HG02610 (cell line): ENCODE measurements at regions not wholly inside any gene's neighbourhood (a gene's known extent, or its start where the extent isn't known, plus 50 kb on each side); places are given as distances from the start of the nearest gene placed in this dataset.

Experiments used
- ATAC-seq: cut with Tn5 transposase; IDR thresholded peaks from one replicate; pipeline ENCODE4 v1.9.1; 2021; ENCODE audit warnings: mild to moderate bottlenecking, moderate library complexity; ENCODE audit not compliant: unreplicated experiment

GRCh38 chr2:118300832-118301231 is 212.6 kb downstream of the INSIG2 start:
- no peak for ATAC-seq

GRCh38 chr2:118296663-118297062 is 208.4 kb downstream of the INSIG2 start:
- ATAC-seq: no peak

- no peak for ATAC-seq
Observed at GRCh38 chr2:118295592-118296390, 207.5 kb downstream of the INSIG2 start.

- ATAC-seq: no peak
Observed at GRCh38 chr2:118294063-118294462, 205.8 kb downstream of the INSIG2 start.

GRCh38 chr2:118292991-118293390 is 204.7 kb downstream of the INSIG2 start:
- no peak for ATAC-seq

- no peak for ATAC-seq
Observed at GRCh38 chr2:118291251-118291880, 203.1 kb downstream of the INSIG2 start.

GRCh38 chr2:118290411-118291250 is 202.4 kb downstream of the INSIG2 start:
- ATAC-seq: no peak

GRCh38 chr2:118279005-118279404 is 190.7 kb downstream of the INSIG2 start:
- ATAC-seq: no peak

- ATAC-seq: no peak
Observed at GRCh38 chr2:118278046-118278445, 189.8 kb downstream of the INSIG2 start.

GRCh38 chr2:118274841-118275510 is 186.7 kb downstream of the INSIG2 start:
- no peak for ATAC-seq

GRCh38 chr2:118272391-118272790 is 184.1 kb downstream of the INSIG2 start:
- ATAC-seq: no peak

- peak; percentile 52 for ATAC-seq
Observed at GRCh38 chr2:118269408-118270051, 181.3 kb downstream of the INSIG2 start.

- no peak for ATAC-seq
Observed at GRCh38 chr2:118268268-118268667, 180.0 kb downstream of the INSIG2 start.

GRCh38 chr2:118265873-118266455 is 177.7 kb downstream of the INSIG2 start:
- ATAC-seq: no peak

- ATAC-seq: no peak
Observed at GRCh38 chr2:118264232-118264990, 176.1 kb downstream of the INSIG2 start.

GRCh38 chr2:118257696-118258095 is 169.4 kb downstream of the INSIG2 start:
- no peak for ATAC-seq

GRCh38 chr2:118255771-118256372 is 167.6 kb downstream of the INSIG2 start:
- ATAC-seq: no peak

- ATAC-seq: no peak
Observed at GRCh38 chr2:118255301-118255700, 167.0 kb downstream of the INSIG2 start.

- ATAC-seq: no peak
Observed at GRCh38 chr2:118254116-118254515, 165.8 kb downstream of the INSIG2 start.
